RWPE2 (cell line): ENCODE measurements at regions not wholly inside any gene's neighbourhood (a gene's known extent, or its start where the extent isn't known, plus 50 kb on each side); places are given as distances from the start of the nearest gene placed in this dataset.

Experiments
- ATAC-seq: fragments of 200-7000 bp; cut with Tn5 transposase; 3 replicates; pipeline ENCODE4 v1.9.1; 2021; ENCODE audit warnings: low read depth
- DNase-seq: peaks from one replicate; pipeline ENCODE4 v3.0.0-alpha.2; 2020; ENCODE audit warnings: low spot score
- H3K27ac ChIP-seq: fragments of 450-650 bp; 2 replicates; pipeline ENCODE4 v1.5.1; 2017; ENCODE audit warnings: mild to moderate bottlenecking; ENCODE audit not compliant: poor library complexity, severe bottlenecking
- H3K27me3 ChIP-seq: fragments of 250-450 bp; sonication (Bioruptor Pico); 2 replicates; pipeline ENCODE4 v1.5.1; 2021; ENCODE audit warnings: mild to moderate bottlenecking, moderate library complexity; ENCODE audit not compliant: insufficient read depth, poor library complexity, severe bottlenecking
- H3K36me3 ChIP-seq: fragments of 250-450 bp; sonication (Bioruptor Pico); 2 replicates; pipeline ENCODE4 v1.5.1; 2020; ENCODE audit warnings: low read depth, mild to moderate bottlenecking, moderate library complexity
- H3K4me1 ChIP-seq: fragments of 250-450 bp; sonication (Bioruptor Pico); 2 replicates; pipeline ENCODE4 v1.5.1; 2021; ENCODE audit warnings: mild to moderate bottlenecking, moderate library complexity; ENCODE audit not compliant: insufficient read depth, poor library complexity, severe bottlenecking
- H3K4me3 ChIP-seq: fragments of 250-450 bp; sonication (Bioruptor Pico); 2 replicates; pipeline ENCODE4 v1.5.1; 2021; ENCODE audit warnings: mild to moderate bottlenecking, moderate library complexity; ENCODE audit not compliant: severe bottlenecking
- H3K9me3 ChIP-seq: fragments of 250-450 bp; sonication (Bioruptor Pico); 2 replicates; pipeline ENCODE4 v1.5.1; 2021; ENCODE audit warnings: mild to moderate bottlenecking, moderate library complexity; ENCODE audit not compliant: severe bottlenecking
- TF ChIP-seq, protein P1 (sequence below): fragments of 450-650 bp; IDR thresholded peaks from one replicate; pipeline ENCODE4 v1.5.1; 2017; ENCODE audit warnings: mild to moderate bottlenecking, moderate library complexity; ENCODE audit not compliant: poor library complexity, severe bottlenecking

DNA sequence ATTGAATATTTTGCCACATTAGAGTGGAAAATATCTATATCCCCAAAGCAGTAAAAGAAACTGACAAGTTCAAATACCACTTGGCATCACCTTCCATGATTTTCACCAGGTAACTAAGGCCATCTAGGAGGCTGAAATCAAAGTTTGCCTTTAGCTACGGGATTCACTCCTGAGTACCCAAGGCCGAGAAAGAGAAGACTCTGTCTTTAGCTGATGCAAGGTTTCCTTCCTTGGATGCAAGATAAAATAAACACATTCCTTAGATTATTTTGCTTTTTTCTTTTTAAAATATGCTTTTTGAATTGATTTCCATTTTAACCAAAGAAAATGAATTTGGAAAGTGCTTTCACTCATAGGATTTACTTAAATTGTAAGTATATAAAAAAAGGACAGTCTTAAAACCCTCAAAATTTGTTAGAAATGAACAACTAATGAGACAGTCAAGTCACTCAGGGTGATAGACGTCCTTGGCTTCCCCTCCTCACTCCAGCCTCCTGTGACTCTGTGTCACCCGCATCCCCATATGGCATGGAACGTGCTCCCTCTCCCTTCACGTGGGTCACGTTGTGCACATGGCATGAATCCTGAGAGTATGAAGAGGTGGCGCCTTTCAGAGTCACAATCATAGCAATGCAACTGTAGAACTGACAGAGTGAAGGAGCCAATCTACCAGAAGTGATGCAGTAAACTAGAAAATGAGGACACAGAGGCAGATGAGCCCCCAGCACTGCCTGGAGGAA, 148.4 kb downstream of the RTP4 start:
- H3K4me3 ChIP-seq: no peak overlapping the region
- H3K36me3 ChIP-seq: no peaks in the 10 kb centered on the region
- H3K9me3 ChIP-seq: no peaks in the 10 kb centered on the region
- TF ChIP-seq, protein P1, sequence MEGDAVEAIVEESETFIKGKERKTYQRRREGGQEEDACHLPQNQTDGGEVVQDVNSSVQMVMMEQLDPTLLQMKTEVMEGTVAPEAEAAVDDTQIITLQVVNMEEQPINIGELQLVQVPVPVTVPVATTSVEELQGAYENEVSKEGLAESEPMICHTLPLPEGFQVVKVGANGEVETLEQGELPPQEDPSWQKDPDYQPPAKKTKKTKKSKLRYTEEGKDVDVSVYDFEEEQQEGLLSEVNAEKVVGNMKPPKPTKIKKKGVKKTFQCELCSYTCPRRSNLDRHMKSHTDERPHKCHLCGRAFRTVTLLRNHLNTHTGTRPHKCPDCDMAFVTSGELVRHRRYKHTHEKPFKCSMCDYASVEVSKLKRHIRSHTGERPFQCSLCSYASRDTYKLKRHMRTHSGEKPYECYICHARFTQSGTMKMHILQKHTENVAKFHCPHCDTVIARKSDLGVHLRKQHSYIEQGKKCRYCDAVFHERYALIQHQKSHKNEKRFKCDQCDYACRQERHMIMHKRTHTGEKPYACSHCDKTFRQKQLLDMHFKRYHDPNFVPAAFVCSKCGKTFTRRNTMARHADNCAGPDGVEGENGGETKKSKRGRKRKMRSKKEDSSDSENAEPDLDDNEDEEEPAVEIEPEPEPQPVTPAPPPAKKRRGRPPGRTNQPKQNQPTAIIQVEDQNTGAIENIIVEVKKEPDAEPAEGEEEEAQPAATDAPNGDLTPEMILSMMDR: no peak
- no peaks in the 10 kb centered on the region for H3K4me1 ChIP-seq
- no peak for DNase-seq
- H3K27me3 ChIP-seq: no peaks in the 10 kb centered on the region
- no peak for ATAC-seq
- no peak overlapping the region for H3K27ac ChIP-seq

DNA sequence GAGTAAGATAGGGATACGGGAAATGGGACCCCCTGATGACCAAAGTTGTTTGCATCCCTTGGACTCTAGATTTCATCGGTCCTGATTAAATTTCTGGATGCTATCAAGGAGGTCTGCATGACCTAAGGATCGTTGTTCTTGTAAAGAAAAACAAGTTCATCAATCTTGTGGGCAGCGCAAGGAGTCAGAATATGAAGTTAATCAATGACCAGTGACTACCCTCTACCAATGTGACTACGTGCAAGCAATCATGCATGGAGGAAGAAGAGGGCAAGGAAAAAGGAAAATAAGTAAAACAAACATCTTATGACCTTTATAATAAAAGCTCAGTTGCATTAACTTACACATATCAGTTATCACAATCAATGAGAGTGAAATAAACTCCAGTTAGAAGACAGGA, 139.7 kb downstream of the RTP4 start:
- TF ChIP-seq, protein P1: no peak
- no peak overlapping the region for H3K4me3 ChIP-seq
- peaks cover 22% of the 10 kb centered on the region for H3K27me3 ChIP-seq
- H3K27ac ChIP-seq: no peak overlapping the region
- H3K36me3 ChIP-seq: no peaks in the 10 kb centered on the region
- no peak for ATAC-seq
- DNase-seq: no peak
- no peaks in the 10 kb centered on the region for H3K4me1 ChIP-seq
- no peaks in the 10 kb centered on the region for H3K9me3 ChIP-seq

DNA sequence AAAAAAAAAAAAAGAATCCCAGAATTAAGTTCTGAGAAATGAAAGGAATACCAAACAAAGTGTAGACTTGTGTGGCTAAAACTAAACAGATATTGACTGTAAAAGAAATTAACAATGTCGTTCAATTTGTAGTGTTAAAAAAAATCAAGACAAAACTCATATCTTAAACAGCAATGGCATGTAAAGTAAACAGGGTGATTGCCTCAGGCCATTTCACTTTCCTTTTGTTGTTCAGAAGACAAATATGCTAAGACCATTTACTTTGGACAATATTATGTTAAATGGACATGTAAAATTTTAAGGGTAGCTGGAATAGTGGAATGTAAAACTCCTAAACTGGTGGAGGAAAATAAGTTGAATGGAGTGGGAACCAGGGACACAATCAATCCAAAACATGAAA, 139.1 kb downstream of the RTP4 start:
- Histone ChIP-seq H3K4me1 (no peaks in the 10 kb centered on the region), H3K27ac (no peak overlapping the region), H3K27me3 (peaks cover 22% of the 10 kb centered on the region), H3K9me3 (no peaks in the 10 kb centered on the region), H3K4me3 (no peak overlapping the region), H3K36me3 (no peaks in the 10 kb centered on the region)
- TF ChIP-seq, protein P1: no peak
- ATAC-seq (no peak), DNase-seq (no peak)

DNA sequence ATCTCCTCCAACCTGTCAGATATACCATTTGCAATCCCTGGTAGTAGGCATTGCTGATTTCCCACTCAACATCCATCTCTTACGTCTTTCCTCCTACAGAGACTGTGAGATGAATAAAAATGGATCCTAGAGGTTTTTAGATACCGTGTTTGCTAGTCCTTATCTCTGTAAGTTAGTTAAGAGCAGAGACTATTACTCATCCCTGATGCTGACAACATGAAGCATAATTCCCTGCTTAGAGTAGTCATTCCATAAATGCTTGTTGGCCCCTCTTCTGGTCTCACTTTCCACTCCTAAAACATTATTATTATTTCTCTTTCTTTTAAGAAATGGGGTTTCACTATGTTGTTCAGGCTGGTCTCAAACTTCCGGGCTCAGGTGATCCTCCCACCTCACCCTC, 136.2 kb downstream of the RTP4 start:
- Histone ChIP-seq H3K27ac (no peak overlapping the region), H3K4me3 (no peak overlapping the region), H3K36me3 (no peaks in the 10 kb centered on the region), H3K4me1 (no peaks in the 10 kb centered on the region), H3K9me3 (no peaks in the 10 kb centered on the region), H3K27me3 (peaks cover 26% of the 10 kb centered on the region)
- TF ChIP-seq, protein P1: no peak
- DNase-seq (no peak), ATAC-seq (no peak)

DNA sequence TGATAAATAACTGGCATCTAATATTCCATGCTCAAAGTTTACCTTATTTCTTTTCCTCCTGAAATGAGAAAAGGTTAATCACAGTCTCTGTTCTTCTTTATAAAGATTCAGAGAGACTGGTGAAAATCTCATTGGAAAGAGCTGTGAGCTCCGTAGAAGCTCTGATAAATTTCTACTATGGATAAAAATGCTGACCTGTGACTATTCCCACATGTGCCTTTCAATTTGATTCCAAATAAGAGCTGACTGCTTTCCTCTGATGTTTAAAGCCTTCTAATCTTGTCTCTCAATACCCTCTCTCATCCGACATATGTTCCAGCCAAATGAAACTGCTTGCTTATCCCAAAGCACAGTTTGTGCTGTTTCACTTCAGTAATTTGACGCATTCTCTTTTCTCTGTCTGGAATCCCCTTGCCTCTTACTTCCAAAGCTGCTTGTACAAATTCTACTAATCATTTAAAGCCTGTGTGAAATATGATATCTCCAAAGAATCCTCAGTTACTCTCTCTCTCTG, 130.1 kb downstream of the RTP4 start:
- ATAC-seq (no peak), DNase-seq (no peak)
- Histone ChIP-seq H3K9me3 (no peaks in the 10 kb centered on the region), H3K4me3 (no peak overlapping the region), H3K36me3 (no peaks in the 10 kb centered on the region), H3K27ac (no peak overlapping the region), H3K4me1 (no peaks in the 10 kb centered on the region), H3K27me3 (peaks cover 16% of the 10 kb centered on the region)
- TF ChIP-seq, protein P1: no peak
